NCI-H82 treated with DMSO at 0.1 percent for 48 hours (cell line): ENCODE measurements at regions not wholly inside any gene's neighbourhood (a gene's known extent, or its start where the extent isn't known, plus 50 kb on each side); places are given as distances from the start of the nearest gene placed in this dataset.
A peak's percentile ranks its signal among the peaks of the same experiment; 100 is the strongest.
"Not testable (repeated sequence)": the region's sequence is repeated elsewhere in the genome, so short reads cannot be mapped to it uniquely, and the experiment has no call there.

Experiments used
- DNase-seq: peaks from one replicate; lab custom pipeline; 2025; ENCODE audit not compliant: unreplicated experiment; lab: John Stamatoyannopoulos, UW

DNA sequence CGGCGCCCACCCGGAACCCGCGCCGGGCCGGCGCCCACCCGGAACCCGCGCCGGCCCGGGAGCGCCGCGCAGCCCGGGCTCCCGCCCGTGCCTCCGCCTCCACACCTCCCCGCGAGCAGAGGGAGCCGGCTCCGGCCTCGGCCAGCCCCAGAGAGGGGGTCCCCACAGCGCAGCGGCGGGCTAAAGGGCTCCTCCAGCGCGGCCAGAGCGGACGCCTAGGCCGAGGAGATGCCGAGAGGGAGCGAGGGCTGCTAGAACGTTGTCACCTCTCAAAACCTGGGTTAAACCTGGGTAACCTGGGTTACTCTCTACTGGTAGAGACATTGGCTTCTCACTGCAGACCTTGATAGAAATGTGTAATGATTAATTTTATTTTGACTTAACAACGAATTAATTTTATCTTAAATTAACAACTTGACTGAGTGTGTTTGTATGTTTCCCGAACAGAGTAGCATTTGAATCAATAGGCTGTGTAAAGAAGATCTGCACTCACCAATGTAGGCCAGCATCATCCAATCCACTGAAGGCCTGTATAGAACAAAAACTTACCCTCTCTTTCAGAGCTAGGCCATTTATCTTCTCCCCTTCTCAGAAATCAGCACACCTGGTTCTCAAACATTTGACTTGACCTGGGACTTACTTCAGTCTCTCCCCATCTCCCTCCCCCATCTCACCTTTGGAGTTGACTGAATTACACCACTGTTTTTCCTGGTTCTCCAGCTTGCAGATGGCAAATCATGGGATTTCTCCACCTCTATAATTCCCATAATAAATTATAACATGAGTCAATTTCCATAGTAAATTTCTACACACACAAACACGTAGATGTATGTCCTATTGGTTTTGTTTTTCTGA is 242.7 kb downstream of the ASXL3 start:
- no peak for DNase-seq

DNA sequence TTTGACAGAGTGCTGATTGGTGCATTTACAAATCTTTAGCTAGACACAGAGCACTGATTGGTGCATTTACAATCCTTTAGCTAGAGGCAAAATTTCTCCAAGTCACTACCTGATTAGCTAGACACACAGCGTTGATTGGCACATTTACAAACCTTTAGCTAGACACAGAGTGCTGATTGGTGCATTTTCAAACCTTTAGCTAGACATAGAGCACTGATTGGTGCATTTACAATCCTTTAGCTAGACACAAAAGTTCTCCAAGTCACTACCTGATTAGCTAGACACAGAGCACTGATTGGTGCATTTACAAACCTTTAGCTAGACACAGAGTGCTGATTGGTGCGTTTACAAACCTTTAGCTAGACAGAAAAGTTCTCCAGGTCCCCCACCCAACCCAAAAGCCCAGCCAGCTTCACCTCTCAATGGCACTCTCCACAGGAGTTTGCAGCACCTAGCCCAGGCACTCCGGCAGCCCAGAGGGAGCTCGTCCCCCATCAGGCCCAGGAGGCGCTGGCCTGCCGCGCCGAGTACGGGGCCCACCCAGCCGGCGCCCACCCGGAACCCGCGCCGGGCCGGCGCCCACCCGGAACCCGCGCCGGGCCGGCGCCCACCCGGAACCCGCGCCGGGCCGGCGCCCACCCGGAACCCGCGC is 241.8 kb downstream of the ASXL3 start:
- not testable (repeated sequence) for DNase-seq

DNA sequence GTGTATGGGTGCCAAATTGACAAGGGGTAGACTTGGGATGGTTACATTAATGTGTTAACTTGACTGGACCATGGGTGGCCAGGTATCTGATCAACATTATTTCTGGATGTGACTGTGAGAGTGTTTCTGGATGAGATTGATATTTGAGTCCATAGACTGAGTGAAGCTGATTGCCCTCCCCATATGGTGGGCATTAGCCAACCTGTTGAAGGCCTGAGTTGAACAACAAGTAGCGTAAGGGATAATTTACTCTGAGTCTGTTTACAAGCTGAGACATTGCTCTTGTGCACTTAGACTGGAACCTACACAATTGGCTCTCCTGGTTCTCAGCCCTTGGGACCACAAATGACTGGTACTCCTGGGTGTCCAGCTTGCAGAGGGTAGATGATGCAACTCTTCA is 240.1 kb downstream of the ASXL3 start:
- no peak for DNase-seq

DNA sequence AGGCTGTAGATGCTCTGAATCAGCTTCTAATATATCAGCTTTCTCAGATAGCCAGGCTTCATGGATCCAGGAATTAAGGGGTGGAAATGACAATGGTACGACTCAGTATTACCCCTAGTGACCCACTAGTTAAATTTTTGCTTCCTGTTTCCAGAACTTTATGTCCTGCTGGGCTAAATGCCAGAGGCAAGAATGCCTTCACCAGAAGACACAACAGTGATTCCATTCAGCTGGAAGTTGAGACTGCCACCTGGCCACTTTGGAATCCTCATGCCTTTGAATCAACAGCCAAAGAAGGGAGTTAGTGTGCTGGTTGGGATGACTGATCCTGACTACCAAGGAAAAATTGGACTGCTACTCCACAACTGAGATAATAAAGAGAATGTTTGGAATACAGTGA is 239.1 kb downstream of the ASXL3 start:
- no peak for DNase-seq

DNA sequence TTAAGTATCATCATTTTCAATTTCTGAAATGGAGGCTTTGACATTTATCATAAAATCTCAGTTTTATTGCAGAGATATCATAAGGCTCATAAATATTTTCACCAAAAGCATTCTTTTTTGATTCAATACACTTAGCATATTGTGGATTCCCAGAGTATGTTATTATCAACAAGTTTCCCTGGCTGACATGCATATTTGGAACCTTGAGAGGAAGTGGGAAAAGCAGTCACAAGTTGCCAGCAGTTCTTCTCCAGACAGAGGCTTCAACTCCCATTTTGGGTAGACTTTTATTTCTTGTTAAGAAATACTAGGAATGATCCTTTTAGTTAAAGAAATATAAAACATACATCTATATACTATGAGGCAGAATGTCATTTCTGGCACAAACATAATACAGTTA is 236.5 kb downstream of the ASXL3 start:
- DNase-seq = no peak

DNA sequence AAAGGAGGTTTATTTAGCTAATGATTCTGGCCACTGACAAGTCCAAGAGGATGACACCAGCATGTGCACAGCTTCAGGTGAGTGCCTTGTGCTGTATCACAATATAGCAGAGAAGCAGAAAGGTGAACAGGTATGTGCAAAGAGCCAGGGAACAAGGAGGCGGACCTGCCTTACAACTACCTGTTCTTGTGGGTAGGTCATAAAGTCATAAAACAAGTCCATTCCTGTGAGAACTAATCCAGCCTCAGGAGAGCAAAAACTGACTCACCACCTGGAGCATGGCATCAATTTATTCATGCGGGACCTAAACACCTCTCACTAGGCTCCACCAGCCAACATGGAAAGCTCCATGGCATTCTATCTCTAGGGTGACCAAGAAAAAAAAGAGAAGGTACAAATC is 234.2 kb downstream of the ASXL3 start:
- DNase-seq = no peak

DNA sequence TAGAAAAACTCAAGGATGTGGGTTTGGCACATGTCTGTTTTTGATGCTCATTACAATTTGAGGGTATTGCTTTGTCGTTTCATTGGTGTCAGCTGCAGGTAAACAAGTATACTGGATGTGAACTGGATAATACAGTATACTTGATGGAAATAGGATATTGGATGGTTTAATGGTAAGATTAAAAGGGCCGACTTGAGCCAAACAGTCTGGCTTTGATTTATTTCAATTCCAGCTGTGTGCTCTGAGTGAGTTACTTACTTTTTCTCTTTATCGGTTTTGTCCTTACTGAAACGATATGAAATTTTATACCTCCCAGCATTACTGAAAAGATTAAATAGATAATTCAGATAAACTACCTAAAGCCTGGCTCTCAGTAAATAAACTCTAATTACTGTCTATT is 227.6 kb downstream of the ASXL3 start:
- DNase-seq = no peak

DNA sequence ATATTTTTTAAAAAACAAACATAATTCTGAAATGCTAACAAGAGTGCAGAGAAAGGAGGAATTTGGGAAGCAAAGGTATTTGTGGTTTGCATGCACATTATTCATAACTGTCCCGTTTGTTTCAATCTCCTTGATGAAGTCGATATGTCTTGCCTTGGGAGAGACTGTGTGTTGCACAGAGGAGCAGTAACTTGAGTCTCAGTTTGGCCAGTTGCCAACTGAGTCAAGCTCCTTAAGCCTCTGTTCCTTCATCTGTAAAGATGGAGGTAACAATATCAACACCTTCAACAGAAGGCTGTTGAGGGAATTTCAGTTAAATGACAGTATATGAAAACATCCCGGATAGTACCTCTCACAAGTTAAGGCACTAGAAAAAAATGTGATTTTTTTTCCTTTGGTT is 226.2 kb downstream of the ASXL3 start:
- peak; percentile 30 for DNase-seq

DNA sequence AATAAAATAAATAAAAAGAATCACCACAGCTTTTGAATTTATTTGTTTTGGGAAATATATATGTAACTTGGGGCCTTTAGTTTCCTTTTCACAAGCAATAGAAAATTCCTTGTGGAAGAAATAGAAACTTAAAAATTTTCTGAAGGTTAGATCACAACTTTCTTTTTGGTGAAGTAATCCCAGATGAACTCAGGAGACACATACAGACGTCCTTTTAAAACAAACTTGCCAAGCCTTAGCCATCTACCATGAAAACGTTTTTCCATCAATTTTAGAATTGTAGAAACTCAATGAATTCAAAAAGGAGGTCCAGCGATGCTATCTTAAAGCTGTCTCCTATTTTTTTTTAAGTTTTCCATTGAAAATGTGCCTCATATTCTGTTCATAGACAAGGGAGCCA is 225.6 kb downstream of the ASXL3 start:
- no peak for DNase-seq

DNA sequence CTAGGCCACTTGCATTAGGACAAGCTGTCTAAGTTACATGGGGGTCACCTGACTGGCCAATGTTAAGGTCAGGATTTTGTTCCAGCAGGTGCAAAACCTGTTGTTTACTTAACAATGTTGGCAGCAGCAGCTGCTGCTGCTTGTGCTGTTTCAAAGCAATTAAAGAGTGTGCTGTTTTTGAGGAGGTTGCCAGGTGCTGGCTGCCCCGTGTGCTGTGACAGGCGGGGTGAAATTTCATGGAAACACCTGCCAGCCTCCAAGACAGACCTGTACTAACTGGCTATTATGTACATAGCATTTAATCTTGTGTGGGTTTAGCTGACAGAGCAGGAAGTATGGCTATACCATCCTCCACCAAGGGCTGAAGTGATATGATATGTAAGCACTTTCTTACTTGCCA is 224.9 kb downstream of the ASXL3 start:
- peak; percentile 17 for DNase-seq
